ENCODE measurements at regions not wholly inside any gene's neighbourhood (a gene's known extent, or its start where the extent isn't known, plus 50 kb on each side); places are given as distances from the start of the nearest gene placed in this dataset.
A peak's percentile ranks its signal among the peaks of the same experiment; 100 is the strongest.

DNA sequence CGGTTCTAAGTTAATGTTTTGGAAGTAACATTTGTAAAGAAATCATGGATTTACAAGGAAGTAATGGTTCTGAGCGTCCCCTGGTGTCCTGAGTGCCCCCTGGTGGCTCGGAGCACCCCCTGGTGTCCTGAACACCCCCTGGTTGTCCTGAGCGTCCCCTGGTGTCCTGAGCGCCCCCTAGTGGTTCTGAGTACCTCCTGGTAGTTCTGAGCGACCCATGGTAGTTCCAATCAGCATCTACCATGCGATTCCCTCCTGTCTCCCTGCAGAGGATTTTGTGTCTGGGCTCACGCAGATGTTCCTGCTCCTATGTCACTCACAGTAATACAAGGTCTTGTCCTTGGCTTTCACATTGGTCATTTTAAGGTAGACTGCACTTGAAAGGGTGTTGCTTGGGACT lies 1352.9 kb downstream of the TMEM121 start:
- ATAC-seq (peak; percentile 60 to 82 (median 82)), DNase-seq (peak; percentile 27 to 66)
- H3K27ac Mint-ChIP-seq, result no peak overlapping the region
- Histone ChIP-seq H3K36me3 (ENCODE audit: control insufficient read depth, insufficient read depth, low read length) (no peaks in the 10 kb centered on the region), H3K4me1 (ENCODE audit: control insufficient read depth, insufficient read depth, low read length) (no peaks in the 10 kb centered on the region), H3K9me3 (ENCODE audit: control insufficient read depth, insufficient read depth, low read length) (peaks cover 4% of the 10 kb centered on the region), H3K27me3 (ENCODE audit: control insufficient read depth, insufficient read depth, low read length) (peaks cover 3% of the 10 kb centered on the region), H3K27ac (ENCODE audit: low read length) (no peak overlapping the region), H3K4me3 (ENCODE audit: low read length) (no peak overlapping the region)
- intact Hi-C loops (cut with micrococcal nuclease), result no loop called here
- H3K4me1 Mint-ChIP-seq, result no peaks in the 10 kb centered on the region
- H3K4me3 Mint-ChIP-seq, result no peak overlapping the region
- H3K27me3 Mint-ChIP-seq (ENCODE audit: low read depth in 2 of 2), result peaks cover 17 to 53% of the 10 kb centered on the region in 2 donors
- WGBS (ENCODE audit: insufficient coverage), result 45% methylated on average over 8 of the region's 8 CpGs
- H3K36me3 Mint-ChIP-seq, result no peaks in the 10 kb centered on the region
- peak; percentile 33 for TF ChIP-seq CTCF (IDR thresholded peaks at IDR 0.05)
- H3K9me3 Mint-ChIP-seq, result no peaks in the 10 kb centered on the region

- no peaks in the 10 kb centered on the region for H3K4me1 Mint-ChIP-seq
- H3K27ac Mint-ChIP-seq, result no peak overlapping the region
- peak in 1 of 3 donors; percentile 65 for ATAC-seq
Measured at GRCh38 chr14:106883218-106883692, 1356.9 kb downstream of the TMEM121 start.

More at GRCh38 chr14:106883218-106883692, 1356.9 kb downstream of the TMEM121 start:
- Histone ChIP-seq H3K4me3 (ENCODE audit: low read length) (no peak overlapping the region), H3K36me3 (ENCODE audit: control insufficient read depth, insufficient read depth, low read length) (no peaks in the 10 kb centered on the region), H3K27ac (ENCODE audit: low read length) (no peak overlapping the region), H3K27me3 (ENCODE audit: control insufficient read depth, insufficient read depth, low read length) (no peaks in the 10 kb centered on the region), H3K9me3 (ENCODE audit: control insufficient read depth, insufficient read depth, low read length) (peaks cover 4% of the 10 kb centered on the region), H3K4me1 (ENCODE audit: control insufficient read depth, insufficient read depth, low read length) (no peaks in the 10 kb centered on the region)
- intact Hi-C loops (cut with micrococcal nuclease), result no loop called here
- Mint-ChIP-seq H3K36me3 (no peaks in the 10 kb centered on the region), H3K9me3 (no peaks in the 10 kb centered on the region), H3K4me3 (no peak overlapping the region), H3K27me3 (ENCODE audit: low read depth in 2 of 2) (peaks cover 6 to 20% of the 10 kb centered on the region in 2 donors)
- 77% methylated on average over 43 of the region's 44 CpGs for WGBS (ENCODE audit: insufficient coverage)
- peak; percentile 44 to 60 for DNase-seq
- peak; percentile 58 for TF ChIP-seq CTCF (IDR thresholded peaks at IDR 0.05)

Measured in natural killer cell (primary cell).